Right lobe of liver (tissue), 6 donors: ENCODE measurements at regions not wholly inside any gene's neighbourhood (a gene's known extent, or its start where the extent isn't known, plus 50 kb on each side); places are given as distances from the start of the nearest gene placed in this dataset.

ENCODE experiments used
- ATAC-seq, 4 donors: fragments of 200-7000 bp; cut with Tn5 transposase; one replicate each; pipeline ENCODE4 v1.9.1; 2020; ENCODE audit warnings: mild to moderate bottlenecking in 4 of 4, moderate library complexity in 4 of 4
- DNase-seq, 3 donors: peaks; one replicate each; pipeline ENCODE4 v3.0.0-alpha.2; 2020
- H3K27ac ChIP-seq, 3 donors: fragments of 200-600 bp; one replicate each; pipeline ENCODE4 v1.8.0; 2022
- H3K27me3 ChIP-seq, 2 donors: fragments of 200-600 bp; one replicate each; pipeline ENCODE4 v1.8.0; 2022
- H3K36me3 ChIP-seq, 4 donors: fragments of 200-600 bp; sonication (generic) in 1 of 4; one replicate each; pipeline versions ENCODE4 v1.5.1 to v1.8.0; 2017 to 2022; ENCODE audit warnings: control low read depth in 1 of 4
- H3K4me1 ChIP-seq, 4 donors: fragments of 200-600 bp; sonication (generic) in 1 of 4; one replicate each; pipeline versions ENCODE4 v1.5.1 to v1.8.0; 2017 to 2022; ENCODE audit warnings: control low read depth in 1 of 4
- H3K4me3 ChIP-seq, 3 donors: fragments of 200-600 bp; one replicate each; pipeline ENCODE4 v1.8.0; 2022
- H3K9me3 ChIP-seq, 4 donors: fragments of 200-600 bp; sonication (generic) in 1 of 4; one replicate each; pipeline versions ENCODE4 v1.5.1 to v1.8.0; 2017 to 2022; ENCODE audit warnings: control low read depth in 1 of 4
- POLR2A ChIP-seq: fragments of 450-650 bp; IDR thresholded peaks from one replicate; pipeline ENCODE4 v1.6.1; 2017; ENCODE audit warnings: antibody characterized with exemption, mild to moderate bottlenecking
- WGBS: methylation state at CpG from one replicate; pipeline ENCODE4 v1.1.6; 2018; ENCODE audit warnings: low coverage, low lambda C conversion rate; ENCODE audit not compliant: insufficient coverage; ENCODE audit errors: missing lambda C conversion rate; 5-methylcytosine and 5-hydroxymethylcytosine counted together
- intact Hi-C, 2 donors: fragments of 100-400 bp; cut with DNase I; formaldehyde crosslinking; loops; one replicate each; pipeline versions ENCODE4 v1.11.2 to v1.14.1; 2022
- TF ChIP-seq, protein P1 (sequence below), 4 donors: fragments of 200-600 bp in 3 of 4; fragments of 450-650 bp in 1 of 4; IDR thresholded peaks; one replicate each; pipeline versions ENCODE4 v1.5.1 to v1.8.0; 2016 to 2022; ENCODE audit warnings: antibody characterized with exemption in 4 of 4, mild to moderate bottlenecking in 2 of 4
- donor health status: DM: no; HTN: yes; CAD: no.
- donor health status: DM: no; HTN: no; CAD: no.
- donor health status: DM: no; HTN: no; CAD: no.
- donor health status: DM: no; HTN: yes; CAD: no.
- donor health status: DM: no; HTN: yes; CAD: no.

DNA sequence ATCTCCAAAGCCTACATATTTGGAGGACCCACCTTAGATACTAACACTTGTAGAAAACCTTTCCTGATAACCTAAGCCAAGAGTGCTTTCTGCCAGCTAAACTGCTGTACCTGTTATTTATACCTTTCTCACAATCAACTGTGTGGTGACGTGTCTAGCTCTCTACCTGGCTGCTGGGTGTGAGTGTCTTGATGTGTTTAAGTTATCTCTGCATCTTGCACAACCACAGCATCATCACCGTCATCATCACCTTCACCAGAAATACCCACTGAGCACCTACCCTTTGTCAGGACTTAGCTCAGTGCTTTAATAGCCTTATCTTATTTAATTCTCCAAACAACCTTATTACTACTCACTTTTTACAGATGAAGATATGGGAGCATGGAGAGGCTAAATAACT lies 431.3 kb downstream of the MAFB start:
- Histone ChIP-seq H3K4me1 (no peaks in the 10 kb centered on the region), H3K36me3 (no peaks in the 10 kb centered on the region), H3K9me3 (no peaks in the 10 kb centered on the region), H3K27ac (no peak overlapping the region), H3K27me3 (no peaks in the 10 kb centered on the region), H3K4me3 (no peak overlapping the region)
- ATAC-seq: no peak
- intact Hi-C loops: no loop called here
- no peak for DNase-seq
- 67% methylated on average over 2 of the region's 2 CpGs for WGBS
- TF ChIP-seq POLR2A: no peak
- TF ChIP-seq, protein P1, sequence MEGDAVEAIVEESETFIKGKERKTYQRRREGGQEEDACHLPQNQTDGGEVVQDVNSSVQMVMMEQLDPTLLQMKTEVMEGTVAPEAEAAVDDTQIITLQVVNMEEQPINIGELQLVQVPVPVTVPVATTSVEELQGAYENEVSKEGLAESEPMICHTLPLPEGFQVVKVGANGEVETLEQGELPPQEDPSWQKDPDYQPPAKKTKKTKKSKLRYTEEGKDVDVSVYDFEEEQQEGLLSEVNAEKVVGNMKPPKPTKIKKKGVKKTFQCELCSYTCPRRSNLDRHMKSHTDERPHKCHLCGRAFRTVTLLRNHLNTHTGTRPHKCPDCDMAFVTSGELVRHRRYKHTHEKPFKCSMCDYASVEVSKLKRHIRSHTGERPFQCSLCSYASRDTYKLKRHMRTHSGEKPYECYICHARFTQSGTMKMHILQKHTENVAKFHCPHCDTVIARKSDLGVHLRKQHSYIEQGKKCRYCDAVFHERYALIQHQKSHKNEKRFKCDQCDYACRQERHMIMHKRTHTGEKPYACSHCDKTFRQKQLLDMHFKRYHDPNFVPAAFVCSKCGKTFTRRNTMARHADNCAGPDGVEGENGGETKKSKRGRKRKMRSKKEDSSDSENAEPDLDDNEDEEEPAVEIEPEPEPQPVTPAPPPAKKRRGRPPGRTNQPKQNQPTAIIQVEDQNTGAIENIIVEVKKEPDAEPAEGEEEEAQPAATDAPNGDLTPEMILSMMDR (IDR thresholded peaks at IDR 0.05): no peak

DNA sequence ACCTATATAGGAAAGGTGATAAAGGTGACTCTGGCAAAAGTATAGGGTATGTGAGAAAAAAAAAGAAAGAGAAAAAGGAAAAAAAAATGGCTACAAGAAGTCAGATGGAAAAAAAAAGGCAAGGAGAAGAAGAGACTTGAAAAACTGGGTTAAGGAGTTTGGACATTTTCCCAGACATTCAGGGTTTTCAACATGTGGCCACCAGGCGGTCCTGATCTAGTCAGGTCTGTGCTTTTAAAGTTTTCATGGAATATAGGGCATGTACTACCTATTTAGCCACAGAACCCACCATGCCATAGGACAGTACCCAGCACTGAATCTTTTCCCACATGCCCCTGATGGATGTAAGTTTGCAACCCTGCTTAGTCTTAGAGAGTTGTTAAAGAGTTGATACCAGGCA lies 433.7 kb downstream of the MAFB start:
- TF ChIP-seq, protein P1 (IDR thresholded peaks at IDR 0.05): no peak
- TF ChIP-seq POLR2A: no peak
- ATAC-seq (no peak), DNase-seq (no peak)
- Histone ChIP-seq H3K4me1 (no peaks in the 10 kb centered on the region), H3K27ac (no peak overlapping the region), H3K36me3 (no peaks in the 10 kb centered on the region), H3K27me3 (no peaks in the 10 kb centered on the region), H3K9me3 (no peaks in the 10 kb centered on the region), H3K4me3 (no peak overlapping the region)
- intact Hi-C loops: no loop called here
- WGBS: no CpG with 5 or more reads among the region's 1 CpG

DNA sequence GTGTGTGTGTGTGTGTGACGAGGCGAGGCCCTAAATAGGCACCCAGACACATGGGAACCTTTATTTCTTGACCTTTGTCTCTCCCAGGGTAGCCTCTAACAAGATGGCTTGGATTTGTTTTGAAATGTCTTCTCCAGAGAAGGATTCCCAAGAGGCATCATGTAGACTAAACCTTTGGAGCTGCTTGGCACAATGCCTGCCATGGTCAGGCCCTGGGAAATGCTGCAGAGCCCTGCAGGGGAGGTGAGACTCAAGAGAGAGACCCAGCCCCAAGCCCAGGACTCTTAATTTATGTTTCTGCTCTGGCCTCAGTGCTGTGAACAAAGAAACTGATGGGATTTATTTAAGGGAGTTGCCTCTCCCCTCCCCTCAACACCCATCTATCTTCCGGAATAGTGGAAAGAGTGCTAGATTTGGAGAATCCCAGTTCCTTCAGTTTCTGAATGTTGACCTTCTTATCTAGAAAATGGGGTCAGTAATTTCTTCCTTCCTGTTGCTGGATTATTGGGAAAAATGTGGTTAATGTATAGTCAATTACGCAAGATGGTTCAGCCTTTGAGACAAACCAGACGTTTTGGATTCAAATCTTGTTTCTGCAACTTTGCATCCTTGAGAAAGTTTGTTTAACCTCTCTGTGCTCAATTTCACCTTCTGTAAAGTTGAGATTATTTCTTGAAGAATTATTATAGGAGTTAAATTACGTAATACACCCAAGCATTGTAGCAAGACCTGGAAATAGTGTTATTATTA lies 434.8 kb downstream of the MAFB start:
- DNase-seq: no peak
- Histone ChIP-seq H3K4me1 (no peaks in the 10 kb centered on the region), H3K27ac (no peak overlapping the region), H3K36me3 (no peaks in the 10 kb centered on the region), H3K4me3 (no peak overlapping the region), H3K27me3 (no peaks in the 10 kb centered on the region), H3K9me3 (no peaks in the 10 kb centered on the region)
- TF ChIP-seq, protein P1 (IDR thresholded peaks at IDR 0.05): no peak
- no peak for TF ChIP-seq POLR2A
- intact Hi-C loops: no loop called here
- 59% methylated on average over 6 of the region's 6 CpGs for WGBS
- ATAC-seq: no peak

DNA sequence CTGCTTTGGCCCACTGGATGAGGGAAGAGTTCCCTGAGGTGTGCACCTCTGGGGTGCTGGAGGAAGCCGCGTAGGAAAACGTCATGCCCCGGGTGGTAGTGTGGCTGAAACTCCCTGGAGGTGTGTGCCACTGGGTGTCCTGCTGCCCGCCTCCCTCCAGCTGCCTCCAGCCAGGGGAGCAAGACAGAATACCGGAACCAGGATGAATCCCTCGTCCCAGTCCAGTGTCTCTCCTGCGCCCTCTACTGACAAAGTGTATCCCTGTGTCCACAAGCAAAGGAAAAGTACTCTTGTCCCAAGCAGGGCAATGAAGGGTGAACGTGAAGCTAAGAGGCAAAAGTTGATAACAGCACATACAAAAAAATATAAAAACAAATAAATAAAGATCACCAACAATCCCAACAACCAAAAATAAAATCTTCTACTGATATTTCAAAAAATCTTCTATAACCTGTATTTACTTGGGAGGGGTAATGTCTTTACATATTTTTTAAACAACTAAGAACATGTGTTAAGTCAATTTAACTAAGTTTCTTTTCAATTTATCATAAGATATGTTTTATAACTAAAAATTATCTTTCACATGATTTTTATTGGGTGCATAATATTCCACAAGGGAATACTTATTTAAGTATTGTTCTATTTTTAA lies 437.6 kb downstream of the MAFB start:
- peak; percentile 82 to 92 (median 88) for ATAC-seq
- Histone ChIP-seq H3K27ac (no peak overlapping the region), H3K4me1 (no peaks in the 10 kb centered on the region), H3K27me3 (no peaks in the 10 kb centered on the region), H3K4me3 (no peak overlapping the region), H3K9me3 (no peaks in the 10 kb centered on the region), H3K36me3 (no peaks in the 10 kb centered on the region)
- intact Hi-C loops: no loop called here
- DNase-seq: peak in 2 of 3 donors; percentile 56 to 58
- WGBS: 2% methylated on average over 4 of the region's 9 CpGs
- no peak for TF ChIP-seq POLR2A
- TF ChIP-seq, protein P1 (IDR thresholded peaks at IDR 0.05): peak; percentile 55 to 65 (median 60)
